BE2C (cell line): ENCODE measurements at regions not wholly inside any gene's neighbourhood (a gene's known extent, or its start where the extent isn't known, plus 50 kb on each side); places are given as distances from the start of the nearest gene placed in this dataset.

Source experiments
- DNase-seq: peaks from one replicate; pipeline ENCODE4 v3.0.0-alpha.2; 2020
- H3K27me3 ChIP-seq: fragments of 250-450 bp; sonication (Bioruptor Pico); 2 replicates; pipeline ENCODE4 v1.5.1; 2020; ENCODE audit warnings: mild to moderate bottlenecking
- H3K36me3 ChIP-seq: fragments of 250-450 bp; sonication (Bioruptor Pico); 2 replicates; pipeline ENCODE4 v1.5.1; 2020; ENCODE audit warnings: mild to moderate bottlenecking
- H3K4me1 ChIP-seq: fragments of 250-450 bp; sonication (Bioruptor Pico); 2 replicates; pipeline ENCODE4 v1.5.1; 2020
- H3K4me3 ChIP-seq: 2 replicates; pipeline ENCODE4 v1.5.1; 2011; ENCODE audit warnings: low read depth, low read length
- H3K9me3 ChIP-seq: fragments of 250-450 bp; sonication (Bioruptor Pico); 2 replicates; pipeline ENCODE4 v1.5.1; 2020
- TF ChIP-seq, protein P1 (sequence below): IDR thresholded peaks from 2 replicates; pipeline ENCODE4 v1.5.1; 2012; ENCODE audit warnings: mild to moderate bottlenecking, low read depth, low read length

DNA sequence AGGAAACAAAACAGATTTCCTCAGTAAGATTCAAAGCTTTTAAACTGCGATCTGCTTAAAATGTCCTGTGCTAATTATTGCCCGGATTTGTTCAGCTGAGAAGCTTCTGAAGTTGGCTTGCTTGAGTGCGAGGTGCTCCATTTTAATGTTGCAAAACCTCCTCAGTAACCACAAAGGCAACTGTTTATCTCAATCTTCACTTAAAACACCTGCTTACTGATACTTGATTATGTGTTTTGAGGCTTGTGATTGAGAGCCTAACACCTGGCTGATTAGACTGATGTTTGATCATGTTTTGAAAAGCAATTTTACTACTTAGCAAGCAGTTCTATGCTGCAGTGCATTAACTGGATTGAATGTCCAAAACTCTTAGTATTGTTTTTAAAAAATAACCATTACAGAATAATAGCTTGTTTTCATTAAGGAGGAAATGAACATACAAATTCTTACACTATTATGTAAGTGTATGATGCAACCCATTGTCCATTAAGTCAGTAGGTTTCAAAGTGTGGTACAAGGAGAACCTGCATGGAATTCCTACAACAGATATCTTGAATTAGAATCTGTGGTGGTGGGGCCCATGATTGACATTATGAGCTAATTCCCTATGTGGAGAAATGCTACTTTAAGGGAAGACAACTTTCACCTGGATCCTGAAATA lies 96.9 kb upstream of the FAM180A start:
- Histone ChIP-seq H3K36me3 (no peaks in the 10 kb centered on the region), H3K4me3 (no peak overlapping the region), H3K4me1 (no peaks in the 10 kb centered on the region), H3K27me3 (no peaks in the 10 kb centered on the region), H3K9me3 (no peaks in the 10 kb centered on the region)
- TF ChIP-seq, protein P1, sequence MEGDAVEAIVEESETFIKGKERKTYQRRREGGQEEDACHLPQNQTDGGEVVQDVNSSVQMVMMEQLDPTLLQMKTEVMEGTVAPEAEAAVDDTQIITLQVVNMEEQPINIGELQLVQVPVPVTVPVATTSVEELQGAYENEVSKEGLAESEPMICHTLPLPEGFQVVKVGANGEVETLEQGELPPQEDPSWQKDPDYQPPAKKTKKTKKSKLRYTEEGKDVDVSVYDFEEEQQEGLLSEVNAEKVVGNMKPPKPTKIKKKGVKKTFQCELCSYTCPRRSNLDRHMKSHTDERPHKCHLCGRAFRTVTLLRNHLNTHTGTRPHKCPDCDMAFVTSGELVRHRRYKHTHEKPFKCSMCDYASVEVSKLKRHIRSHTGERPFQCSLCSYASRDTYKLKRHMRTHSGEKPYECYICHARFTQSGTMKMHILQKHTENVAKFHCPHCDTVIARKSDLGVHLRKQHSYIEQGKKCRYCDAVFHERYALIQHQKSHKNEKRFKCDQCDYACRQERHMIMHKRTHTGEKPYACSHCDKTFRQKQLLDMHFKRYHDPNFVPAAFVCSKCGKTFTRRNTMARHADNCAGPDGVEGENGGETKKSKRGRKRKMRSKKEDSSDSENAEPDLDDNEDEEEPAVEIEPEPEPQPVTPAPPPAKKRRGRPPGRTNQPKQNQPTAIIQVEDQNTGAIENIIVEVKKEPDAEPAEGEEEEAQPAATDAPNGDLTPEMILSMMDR, result no peak
- no peak for DNase-seq

DNA sequence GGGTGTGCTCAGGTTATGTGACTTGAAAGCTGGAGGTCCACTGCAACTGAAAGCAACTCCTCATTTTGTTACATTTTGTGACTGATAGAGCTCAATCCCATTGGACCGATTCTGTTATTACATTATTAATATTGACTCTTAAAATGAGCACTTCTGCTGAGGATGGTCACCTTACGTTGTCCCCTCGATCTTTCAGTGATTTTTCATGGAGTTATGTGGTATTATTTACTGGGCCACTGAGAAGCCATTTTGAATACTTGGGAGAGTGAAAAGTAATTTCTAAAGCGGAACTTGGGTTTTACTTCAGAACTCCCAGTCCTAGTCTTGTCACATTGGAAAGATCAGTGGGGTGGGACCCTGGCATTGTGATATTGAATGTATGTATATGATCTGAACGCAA lies 96.3 kb upstream of the FAM180A start:
- H3K36me3 ChIP-seq, result no peaks in the 10 kb centered on the region
- H3K4me3 ChIP-seq, result no peak overlapping the region
- TF ChIP-seq, protein P1, result no peak
- H3K4me1 ChIP-seq, result no peaks in the 10 kb centered on the region
- no peak for DNase-seq
- H3K9me3 ChIP-seq, result no peaks in the 10 kb centered on the region
- no peaks in the 10 kb centered on the region for H3K27me3 ChIP-seq

DNA sequence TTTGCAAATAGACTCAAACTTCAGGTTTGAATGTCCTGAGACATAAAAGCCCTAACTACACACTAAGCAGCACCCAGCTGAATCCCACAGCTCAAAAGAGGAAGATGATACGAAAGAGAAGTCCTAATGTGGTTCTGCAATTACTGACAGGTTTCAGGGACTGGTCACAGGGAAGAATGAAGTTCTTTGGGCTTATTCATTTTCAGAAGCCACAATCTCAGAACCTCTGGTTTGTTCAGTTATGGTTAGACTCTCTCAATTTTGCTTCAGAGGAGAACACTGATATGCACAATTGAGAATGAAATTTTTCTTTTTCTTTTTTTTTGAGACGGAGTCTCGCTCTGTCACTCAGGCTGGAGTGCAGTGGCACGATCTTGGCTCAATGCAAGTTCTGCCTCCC lies 94.6 kb upstream of the FAM180A start:
- H3K4me3 ChIP-seq, result no peak overlapping the region
- H3K36me3 ChIP-seq, result no peaks in the 10 kb centered on the region
- no peaks in the 10 kb centered on the region for H3K9me3 ChIP-seq
- DNase-seq, result no peak
- no peaks in the 10 kb centered on the region for H3K4me1 ChIP-seq
- H3K27me3 ChIP-seq, result no peaks in the 10 kb centered on the region
- TF ChIP-seq, protein P1, result no peak

DNA sequence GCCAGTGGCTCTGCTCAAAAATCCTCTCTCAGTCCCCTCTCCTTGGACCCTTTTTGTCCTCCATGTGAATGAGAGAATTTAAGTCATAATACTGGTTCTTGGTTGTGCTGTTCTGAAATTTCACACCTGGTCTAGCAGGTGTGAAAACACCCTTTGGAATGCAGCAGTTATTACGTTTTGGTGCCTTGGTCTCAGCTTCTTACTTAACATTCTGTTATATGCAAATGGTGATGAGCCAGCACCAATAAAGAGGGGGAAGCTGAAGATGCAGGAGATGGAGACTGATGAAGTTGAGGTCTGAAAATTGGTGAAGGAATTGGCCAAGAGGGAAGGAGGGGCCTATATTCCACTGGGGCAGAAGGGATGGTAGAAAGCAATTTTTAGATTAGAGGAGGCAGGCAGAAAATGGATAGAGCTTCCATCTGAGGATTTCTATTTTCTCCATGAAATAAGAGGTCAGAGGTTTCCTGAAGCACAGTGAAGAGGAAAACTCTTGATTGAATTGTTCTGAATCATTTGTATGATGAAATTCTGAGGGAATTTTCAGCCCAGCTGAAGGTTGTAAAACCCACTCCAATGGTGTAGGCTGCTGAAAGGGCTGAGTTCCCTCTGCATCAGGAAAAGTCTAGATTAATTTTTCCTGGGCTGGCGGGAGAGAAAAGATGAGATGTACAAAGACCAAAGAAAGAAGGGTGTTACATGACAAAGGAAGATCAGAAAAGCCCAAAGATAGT lies 94.0 kb upstream of the FAM180A start:
- H3K36me3 ChIP-seq, result no peaks in the 10 kb centered on the region
- no peak for DNase-seq
- H3K27me3 ChIP-seq, result no peaks in the 10 kb centered on the region
- TF ChIP-seq, protein P1, result no peak
- H3K9me3 ChIP-seq, result no peaks in the 10 kb centered on the region
- H3K4me3 ChIP-seq, result no peak overlapping the region
- no peaks in the 10 kb centered on the region for H3K4me1 ChIP-seq

DNA sequence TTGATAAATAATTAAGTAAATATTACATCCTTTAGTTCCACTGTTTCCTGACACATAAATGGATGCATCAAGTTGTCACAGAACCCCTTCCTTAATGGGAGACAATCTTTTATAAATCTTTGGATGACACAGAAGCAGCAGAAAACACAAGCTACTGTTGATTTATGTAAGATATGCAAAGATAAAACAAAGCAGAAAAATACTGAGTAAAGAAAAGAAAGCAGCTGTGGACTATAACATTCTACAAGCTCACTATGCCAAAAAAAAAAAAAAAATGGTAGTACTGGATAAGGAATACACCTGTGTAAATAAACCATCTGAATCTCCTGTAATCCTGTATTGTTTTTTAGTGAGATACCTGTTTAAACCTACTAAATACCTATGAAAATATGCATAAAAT lies 92.0 kb upstream of the FAM180A start:
- TF ChIP-seq, protein P1, result no peak
- DNase-seq, result no peak
- no peaks in the 10 kb centered on the region for H3K27me3 ChIP-seq
- no peaks in the 10 kb centered on the region for H3K36me3 ChIP-seq
- H3K4me1 ChIP-seq, result no peaks in the 10 kb centered on the region
- H3K9me3 ChIP-seq, result no peaks in the 10 kb centered on the region
- no peak overlapping the region for H3K4me3 ChIP-seq

DNA sequence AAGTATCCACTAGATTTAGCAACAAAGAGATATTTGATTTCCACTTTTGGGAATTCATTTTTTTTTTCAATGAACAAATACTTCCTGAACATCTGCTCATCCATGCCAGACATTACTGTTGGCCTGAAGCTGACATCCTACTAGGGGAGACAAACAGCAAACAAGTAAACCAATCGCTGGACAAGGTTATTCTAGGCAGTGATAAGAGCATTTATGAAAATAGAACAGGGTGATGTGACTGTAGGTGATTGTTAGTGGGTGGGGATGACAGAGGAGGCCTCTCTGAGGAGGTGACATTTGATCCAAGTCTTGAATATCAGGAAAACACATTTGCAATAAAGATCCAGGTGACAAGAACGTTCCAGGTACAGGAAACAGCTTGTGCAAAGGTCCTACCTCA lies 89.1 kb upstream of the FAM180A start:
- TF ChIP-seq, protein P1, result no peak
- no peaks in the 10 kb centered on the region for H3K36me3 ChIP-seq
- H3K27me3 ChIP-seq, result no peaks in the 10 kb centered on the region
- no peak overlapping the region for H3K4me3 ChIP-seq
- H3K9me3 ChIP-seq, result no peaks in the 10 kb centered on the region
- no peaks in the 10 kb centered on the region; the same call in 1 of the 2 replicates for H3K4me1 ChIP-seq
- DNase-seq, result no peak
